ENCODE measurements at regions not wholly inside any gene's neighbourhood (a gene's known extent, or its start where the extent isn't known, plus 50 kb on each side); places are given as distances from the start of the nearest gene placed in this dataset.

DNA sequence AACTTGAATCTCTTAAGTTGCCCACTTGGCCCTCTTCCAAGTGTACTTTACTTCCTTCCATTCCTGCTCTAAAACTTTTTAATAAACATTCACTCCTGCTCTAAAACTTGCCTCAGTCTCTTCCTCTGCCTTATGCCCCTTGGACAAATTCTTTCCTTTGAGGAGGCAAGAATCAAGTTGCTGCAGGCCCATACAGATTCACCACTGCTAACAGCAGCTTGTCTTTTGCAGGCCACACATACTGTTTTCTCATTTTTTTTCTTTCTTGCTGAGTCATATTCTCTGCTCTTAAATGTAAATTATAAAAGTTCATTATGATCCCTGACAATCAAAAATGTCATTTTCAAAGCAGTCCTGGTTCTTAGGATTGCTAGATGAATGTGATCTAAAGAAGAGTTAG lies 1820.8 kb upstream of the FLRT2 start:
- ATAC-seq (ENCODE audit: insufficient read depth, low FRiP score) (no peak), DNase-seq (no peak)
- TF ChIP-seq, protein P1, sequence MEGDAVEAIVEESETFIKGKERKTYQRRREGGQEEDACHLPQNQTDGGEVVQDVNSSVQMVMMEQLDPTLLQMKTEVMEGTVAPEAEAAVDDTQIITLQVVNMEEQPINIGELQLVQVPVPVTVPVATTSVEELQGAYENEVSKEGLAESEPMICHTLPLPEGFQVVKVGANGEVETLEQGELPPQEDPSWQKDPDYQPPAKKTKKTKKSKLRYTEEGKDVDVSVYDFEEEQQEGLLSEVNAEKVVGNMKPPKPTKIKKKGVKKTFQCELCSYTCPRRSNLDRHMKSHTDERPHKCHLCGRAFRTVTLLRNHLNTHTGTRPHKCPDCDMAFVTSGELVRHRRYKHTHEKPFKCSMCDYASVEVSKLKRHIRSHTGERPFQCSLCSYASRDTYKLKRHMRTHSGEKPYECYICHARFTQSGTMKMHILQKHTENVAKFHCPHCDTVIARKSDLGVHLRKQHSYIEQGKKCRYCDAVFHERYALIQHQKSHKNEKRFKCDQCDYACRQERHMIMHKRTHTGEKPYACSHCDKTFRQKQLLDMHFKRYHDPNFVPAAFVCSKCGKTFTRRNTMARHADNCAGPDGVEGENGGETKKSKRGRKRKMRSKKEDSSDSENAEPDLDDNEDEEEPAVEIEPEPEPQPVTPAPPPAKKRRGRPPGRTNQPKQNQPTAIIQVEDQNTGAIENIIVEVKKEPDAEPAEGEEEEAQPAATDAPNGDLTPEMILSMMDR (IDR thresholded peaks at IDR 0.05; ENCODE audit: control extremely low read depth, extremely low read depth) = no peak
- Histone ChIP-seq H3K9me3 (ENCODE audit: control insufficient read depth in 4 of 4, insufficient read depth in 3 of 4, low read length in 3 of 4) (no peaks in the 10 kb centered on the region), H3K4me3 (no peak overlapping the region), H3K9ac (ENCODE audit: insufficient read depth in 1 of 2, low read length in 2 of 2) (no peak overlapping the region), H3K27me3 (ENCODE audit: control insufficient read depth in 3 of 3, insufficient read depth in 3 of 3, low read length in 2 of 3) (no peaks in the 10 kb centered on the region), H3K4me1 (ENCODE audit: control insufficient read depth in 5 of 5, insufficient read depth in 5 of 5, low read length in 5 of 5) (peaks cover 0 to 7% (median 0%) of the 10 kb centered on the region in 5 donors), H3K27ac (ENCODE audit: low read depth in 1 of 2, low read length in 1 of 2) (no peak overlapping the region), H3K36me3 (ENCODE audit: control insufficient read depth in 4 of 4, insufficient read depth in 4 of 4, low read length in 4 of 4) (no peaks in the 10 kb centered on the region)

DNA sequence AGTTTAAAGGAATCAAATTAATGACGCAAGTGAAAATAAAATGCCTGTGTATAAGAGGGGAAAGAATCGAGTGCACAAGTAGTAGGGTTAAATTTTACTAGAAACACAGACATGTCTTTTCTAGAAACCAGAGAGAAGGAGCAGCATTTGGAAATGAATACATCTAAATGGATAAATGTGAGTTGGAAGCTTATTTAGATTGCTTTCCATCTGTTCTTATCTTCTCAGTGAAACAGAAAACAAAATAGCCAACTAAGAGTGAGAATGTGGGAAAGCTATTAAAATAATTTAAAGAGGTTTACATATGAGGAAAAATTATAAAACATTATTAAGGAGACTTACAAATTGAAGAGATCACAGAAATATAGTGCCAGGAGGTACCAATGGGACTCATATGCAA lies 1818.9 kb upstream of the FLRT2 start:
- 92 to 97% methylated on average over 2 of the region's 2 CpGs for WGBS, 2 donors
- no peak overlapping the region for H3K27ac ChIP-seq (ENCODE audit: low read depth in 1 of 2, low read length in 1 of 2)
- no peak overlapping the region for H3K9ac ChIP-seq (ENCODE audit: insufficient read depth in 1 of 2, low read length in 2 of 2)
- peaks cover 0 to 7% (median 0%) of the 10 kb centered on the region in 5 donors for H3K4me1 ChIP-seq (ENCODE audit: control insufficient read depth in 5 of 5, insufficient read depth in 5 of 5, low read length in 5 of 5)
- ATAC-seq (ENCODE audit: insufficient read depth, low FRiP score) (no peak), DNase-seq (no peak)
- H3K27me3 ChIP-seq (ENCODE audit: control insufficient read depth in 3 of 3, insufficient read depth in 3 of 3, low read length in 2 of 3) = no peaks in the 10 kb centered on the region
- TF ChIP-seq, protein P1 (IDR thresholded peaks at IDR 0.05; ENCODE audit: control extremely low read depth, extremely low read depth) = no peak
- H3K36me3 ChIP-seq (ENCODE audit: control insufficient read depth in 4 of 4, insufficient read depth in 4 of 4, low read length in 4 of 4) = no peaks in the 10 kb centered on the region
- H3K9me3 ChIP-seq (ENCODE audit: control insufficient read depth in 4 of 4, insufficient read depth in 3 of 4, low read length in 3 of 4) = no peaks in the 10 kb centered on the region
- no peak overlapping the region for H3K4me3 ChIP-seq

DNA sequence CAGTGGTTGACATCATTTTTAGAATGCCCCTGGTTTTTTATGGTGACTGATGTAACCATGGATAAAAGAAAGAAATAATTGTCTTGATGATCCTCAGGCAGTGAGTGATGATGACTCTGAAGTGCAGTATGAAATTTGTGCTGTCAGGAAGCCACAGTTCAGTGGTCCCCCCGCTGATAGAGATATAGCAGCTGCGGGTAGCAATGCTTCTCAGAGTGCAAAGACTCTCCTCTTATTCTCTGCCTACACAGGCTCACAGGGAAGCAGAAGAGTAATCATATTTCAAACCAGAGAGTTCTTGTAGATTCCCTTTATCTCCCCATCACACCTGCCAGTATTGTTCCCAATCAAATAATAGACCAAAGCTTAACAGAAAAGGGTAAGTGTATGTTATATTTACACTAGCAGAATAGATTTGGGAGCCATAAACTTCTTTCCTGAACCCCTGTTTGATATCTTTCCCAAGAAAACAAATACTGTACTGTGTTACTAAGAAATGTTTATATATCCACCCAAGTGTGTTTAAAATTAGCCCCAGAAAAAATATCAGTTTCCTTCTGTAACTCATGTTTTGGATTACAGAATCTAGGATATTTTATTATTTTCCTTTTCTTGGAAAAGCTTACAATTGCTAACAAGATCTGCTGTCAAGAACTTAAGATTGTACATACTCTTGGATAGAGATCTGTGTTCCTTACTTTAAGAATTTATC lies 1817.4 kb upstream of the FLRT2 start:
- DNase-seq = peak in 2 of 3 donors; percentile 18 to 28

More for the DNA sequence above, 1817.4 kb upstream of the FLRT2 start:
- H3K36me3 ChIP-seq (ENCODE audit: control insufficient read depth in 4 of 4, insufficient read depth in 4 of 4, low read length in 4 of 4) = no peaks in the 10 kb centered on the region
- H3K9ac ChIP-seq (ENCODE audit: insufficient read depth in 1 of 2, low read length in 2 of 2) = no peak overlapping the region
- ATAC-seq (ENCODE audit: insufficient read depth, low FRiP score) = no peak
- no peaks in the 10 kb centered on the region for H3K9me3 ChIP-seq (ENCODE audit: control insufficient read depth in 4 of 4, insufficient read depth in 3 of 4, low read length in 3 of 4)
- WGBS, 2 donors = 58 to 65% methylated on average over 2 of the region's 2 CpGs
- no peak overlapping the region for H3K27ac ChIP-seq (ENCODE audit: low read depth in 1 of 2, low read length in 1 of 2)
- TF ChIP-seq, protein P1 (IDR thresholded peaks at IDR 0.05; ENCODE audit: control extremely low read depth, extremely low read depth) = no peak
- no peaks in the 10 kb centered on the region for H3K27me3 ChIP-seq (ENCODE audit: control insufficient read depth in 3 of 3, insufficient read depth in 3 of 3, low read length in 2 of 3)
- H3K4me1 ChIP-seq (ENCODE audit: control insufficient read depth in 5 of 5, insufficient read depth in 5 of 5, low read length in 5 of 5) = peaks cover 0 to 7% (median 0%) of the 10 kb centered on the region in 5 donors
- no peak overlapping the region for H3K4me3 ChIP-seq
